ENCODE measurements at regions not wholly inside any gene's neighbourhood (a gene's known extent, or its start where the extent isn't known, plus 50 kb on each side); places are given as distances from the start of the nearest gene placed in this dataset.

- Histone ChIP-seq H3K4me1 (no peaks in the 10 kb centered on the region), H3K4me3 (no peak overlapping the region), H3K27ac (no peak overlapping the region), H3K36me3 (no peaks in the 10 kb centered on the region), H3K9me3 (no peaks in the 10 kb centered on the region), H3K27me3 (no peaks in the 10 kb centered on the region)
- DNase-seq (no peak), ATAC-seq (ENCODE audit: low FRiP score in 2 of 2) (no peak)
- TF ChIP-seq CTCF (IDR thresholded peaks at IDR 0.05) (no peak), EP300 (IDR thresholded peaks at IDR 0.05) (no peak), POLR2A (IDR thresholded peaks at IDR 0.05) (no peak), POLR2AphosphoS5 (IDR thresholded peaks at IDR 0.05) (no peak)
- 54 to 55% methylated on average over 2 of the region's 2 CpGs for WGBS, 2 donors
These were observed 642.7 kb upstream of the AGTR1 start for GRCh38 chr3:148054999-148055398.

GRCh38 chr3:148062590-148062989 lies 635.1 kb upstream of the AGTR1 start:
- ATAC-seq (ENCODE audit: low FRiP score in 2 of 2) (no peak), DNase-seq (no peak)
- Histone ChIP-seq H3K27ac (no peak overlapping the region), H3K27me3 (no peaks in the 10 kb centered on the region), H3K9me3 (no peaks in the 10 kb centered on the region), H3K36me3 (no peaks in the 10 kb centered on the region), H3K4me3 (no peak overlapping the region), H3K4me1 (no peaks in the 10 kb centered on the region)
- TF ChIP-seq CTCF (IDR thresholded peaks at IDR 0.05) (no peak), EP300 (IDR thresholded peaks at IDR 0.05) (no peak), POLR2AphosphoS5 (IDR thresholded peaks at IDR 0.05) (no peak), POLR2A (IDR thresholded peaks at IDR 0.05) (no peak)
- WGBS, 2 donors, result 45 to 72% methylated on average over 1 of the region's 1 CpG

- no peak overlapping the region for H3K4me3 ChIP-seq
- DNase-seq, result no peak
- no peaks in the 10 kb centered on the region for H3K36me3 ChIP-seq
- ATAC-seq (ENCODE audit: low FRiP score in 2 of 2), result no peak
- no peaks in the 10 kb centered on the region for H3K4me1 ChIP-seq
- TF ChIP-seq POLR2A (IDR thresholded peaks at IDR 0.05) (no peak), CTCF (IDR thresholded peaks at IDR 0.05) (no peak), EP300 (IDR thresholded peaks at IDR 0.05) (no peak), POLR2AphosphoS5 (IDR thresholded peaks at IDR 0.05) (no peak)
- H3K9me3 ChIP-seq, result no peaks in the 10 kb centered on the region
- H3K27me3 ChIP-seq, result no peaks in the 10 kb centered on the region
- 64 to 71% methylated on average over 1 of the region's 1 CpG for WGBS, 2 donors
- no peak overlapping the region for H3K27ac ChIP-seq
These were observed 630.9 kb upstream of the AGTR1 start for GRCh38 chr3:148066802-148067201.

- H3K4me3 ChIP-seq, result no peak overlapping the region
- no peaks in the 10 kb centered on the region for H3K4me1 ChIP-seq
- H3K9me3 ChIP-seq, result no peaks in the 10 kb centered on the region
- no peaks in the 10 kb centered on the region for H3K36me3 ChIP-seq
- ATAC-seq (ENCODE audit: low FRiP score in 2 of 2) (no peak), DNase-seq (no peak)
- no peaks in the 10 kb centered on the region for H3K27me3 ChIP-seq
- no peak for TF ChIP-seq CTCF (IDR thresholded peaks at IDR 0.05)
- TF ChIP-seq POLR2AphosphoS5 (IDR thresholded peaks at IDR 0.05), result no peak
- no peak for TF ChIP-seq POLR2A (IDR thresholded peaks at IDR 0.05)
- TF ChIP-seq EP300 (IDR thresholded peaks at IDR 0.05), result no peak
- no peak overlapping the region for H3K27ac ChIP-seq
- WGBS, 2 donors, result 42 to 59% methylated on average over 1 of the region's 1 CpG
These were observed 629.2 kb upstream of the AGTR1 start for GRCh38 chr3:148068466-148068865.

- H3K36me3 ChIP-seq, result no peaks in the 10 kb centered on the region
- H3K27me3 ChIP-seq, result no peaks in the 10 kb centered on the region
- no peak overlapping the region for H3K4me3 ChIP-seq
- ATAC-seq (ENCODE audit: low FRiP score in 2 of 2) (no peak), DNase-seq (no peak)
- no peak overlapping the region for H3K27ac ChIP-seq
- H3K9me3 ChIP-seq, result no peaks in the 10 kb centered on the region
- no peaks in the 10 kb centered on the region for H3K4me1 ChIP-seq
- 55 to 64% methylated on average over 3 of the region's 3 CpGs for WGBS, 2 donors
- TF ChIP-seq POLR2A (IDR thresholded peaks at IDR 0.05), result no peak
- TF ChIP-seq EP300 (IDR thresholded peaks at IDR 0.05), result no peak
- no peak for TF ChIP-seq CTCF (IDR thresholded peaks at IDR 0.05)
- no peak for TF ChIP-seq POLR2AphosphoS5 (IDR thresholded peaks at IDR 0.05)
These were observed 627.7 kb upstream of the AGTR1 start for GRCh38 chr3:148070041-148070440.
